ENCODE measurements at regions not wholly inside any gene's neighbourhood (a gene's known extent, or its start where the extent isn't known, plus 50 kb on each side); places are given as distances from the start of the nearest gene placed in this dataset.

- intact Hi-C loops (cut with micrococcal nuclease), result no loop called here
- Histone ChIP-seq H3K9me3 (ENCODE audit: control insufficient read depth in 1 of 2, insufficient read depth in 1 of 2, low read depth in 1 of 2, low read length in 2 of 2) (no peaks in the 10 kb centered on the region), H3K9me2 (ENCODE audit: insufficient read depth) (no peaks in the 10 kb centered on the region; the same call in 1 of the 2 replicates), H4K20me1 (ENCODE audit: insufficient read depth) (no peaks in the 10 kb centered on the region), H3K4me3 (replicated peaks in 1 of 2; ENCODE audit: low read depth in 1 of 2, low read length in 2 of 2) (no peak overlapping the region), H3K4me2 (ENCODE audit: low read length) (no peak overlapping the region), H3K27me3 (ENCODE audit: insufficient read depth, low read length) (no peaks in the 10 kb centered on the region), H2AFZ (ENCODE audit: low read depth, low read length, poor library complexity, severe bottlenecking) (no peak overlapping the region), H3K27ac (ENCODE audit: low read depth, low read length) (no peak overlapping the region), H3K4me1 (ENCODE audit: control insufficient read depth in 1 of 2, insufficient read depth in 2 of 2, low read length in 2 of 2) (no peaks in the 10 kb centered on the region), H3K79me2 (ENCODE audit: insufficient read depth, low read length) (no peaks in the 10 kb centered on the region), H3K9ac (ENCODE audit: low read length) (no peak overlapping the region), H3K36me3 (ENCODE audit: control insufficient read depth in 1 of 2, insufficient read depth in 2 of 2, low read length in 2 of 2) (no peaks in the 10 kb centered on the region)
- POLR2A ChIA-PET, result no interaction called here
- TF ChIP-seq ELF1 (IDR thresholded peaks at IDR 0.05; ENCODE audit: borderline replicate concordance, low read depth) (no peak), POLR2AphosphoS5 (IDR thresholded peaks at IDR 0.05; ENCODE audit: low read depth, low read length) (no peak), MAX (IDR thresholded peaks at IDR 0.05) (no peak), ZBTB33 (IDR thresholded peaks at IDR 0.05; ENCODE audit: extremely low read depth, insufficient replicate concordance, low read length) (no peak)
- no TSS peak for BruUV-seq (replicated peaks)
- CTCF ChIA-PET, result no interaction called here
- RAD21 ChIA-PET (ENCODE audit: low non-redundant PET in 1 of 2, low total read pairs in 2 of 2, uncharacterized antibody in 2 of 2, unreplicated experiment in 2 of 2), result no interaction called here
- no peak for DNase-seq (ENCODE audit: low read depth, low spot score)
- no peak for ATAC-seq
These were observed 881.4 kb upstream of the B3GALT2 start for GRCh38 chr1:194067772-194068171.

GRCh38 chr1:194062962-194063361, 876.5 kb upstream of the B3GALT2 start:
- Histone ChIP-seq H3K36me3 (ENCODE audit: control insufficient read depth in 1 of 2, insufficient read depth in 2 of 2, low read length in 2 of 2) (no peaks in the 10 kb centered on the region), H3K27me3 (ENCODE audit: insufficient read depth, low read length) (no peaks in the 10 kb centered on the region), H3K9me3 (ENCODE audit: control insufficient read depth in 1 of 2, insufficient read depth in 1 of 2, low read depth in 1 of 2, low read length in 2 of 2) (no peaks in the 10 kb centered on the region), H3K27ac (ENCODE audit: low read depth, low read length) (no peak overlapping the region), H4K20me1 (ENCODE audit: insufficient read depth) (no peaks in the 10 kb centered on the region), H3K9me2 (ENCODE audit: insufficient read depth) (no peaks in the 10 kb centered on the region; the same call in 1 of the 2 replicates), H2AFZ (ENCODE audit: low read depth, low read length, poor library complexity, severe bottlenecking) (no peak overlapping the region), H3K79me2 (ENCODE audit: insufficient read depth, low read length) (no peaks in the 10 kb centered on the region), H3K4me3 (replicated peaks in 1 of 2; ENCODE audit: low read depth in 1 of 2, low read length in 2 of 2) (no peak overlapping the region), H3K9ac (ENCODE audit: low read length) (no peak overlapping the region), H3K4me1 (ENCODE audit: control insufficient read depth in 1 of 2, insufficient read depth in 2 of 2, low read length in 2 of 2) (no peaks in the 10 kb centered on the region), H3K4me2 (ENCODE audit: low read length) (no peak overlapping the region)
- no peak for ATAC-seq
- intact Hi-C loops (cut with micrococcal nuclease), result no loop called here
- DNase-seq (ENCODE audit: low read depth, low spot score), result no peak
- ChIA-PET CTCF (no interaction called here), RAD21 (ENCODE audit: low non-redundant PET in 1 of 2, low total read pairs in 2 of 2, uncharacterized antibody in 2 of 2, unreplicated experiment in 2 of 2) (no interaction called here), POLR2A (no interaction called here)
- no TSS peak for BruUV-seq (replicated peaks)
- no peak for TF ChIP-seq ZNF274 (IDR thresholded peaks at IDR 0.05; ENCODE audit: low read depth, low read length)
- TF ChIP-seq ZBTB33 (IDR thresholded peaks at IDR 0.05; ENCODE audit: extremely low read depth, insufficient replicate concordance, low read length), result no peak
- no peak for TF ChIP-seq ATF3 (IDR thresholded peaks at IDR 0.05)
- no peak for TF ChIP-seq TCF7L2 (IDR thresholded peaks at IDR 0.05; ENCODE audit: borderline replicate concordance, extremely low read depth, insufficient read depth, insufficient read length)
- no peak for TF ChIP-seq SRF (IDR thresholded peaks at IDR 0.05; ENCODE audit: low read depth)
- no peak for TF ChIP-seq EGR1 (IDR thresholded peaks at IDR 0.05; ENCODE audit: low read depth)
- no peak for TF ChIP-seq FOSL1 (IDR thresholded peaks at IDR 0.05; ENCODE audit: low read depth)
- TF ChIP-seq CEBPB (IDR thresholded peaks at IDR 0.05; ENCODE audit: low read depth), result no peak
- TF ChIP-seq POLR2A (IDR thresholded peaks at IDR 0.05; ENCODE audit: borderline replicate concordance, extremely low read depth, insufficient read depth, insufficient read length), result no peak
- TF ChIP-seq ZFX (IDR thresholded peaks at IDR 0.05), result no peak
- TF ChIP-seq MAX (IDR thresholded peaks at IDR 0.05), result no peak
- no peak for TF ChIP-seq CBX3 (IDR thresholded peaks at IDR 0.05; ENCODE audit: low read depth)

Measured in HCT116 (cell line).